IPS-18a (cell line): ENCODE measurements at regions not wholly inside any gene's neighbourhood (a gene's known extent, or its start where the extent isn't known, plus 50 kb on each side); places are given as distances from the start of the nearest gene placed in this dataset.
"Not testable (repeated sequence)": the region's sequence is repeated elsewhere in the genome, so short reads cannot be mapped to it uniquely, and the experiment has no call there.

Experiments
- H3K27ac ChIP-seq: one replicate; pipeline ENCODE4 v1.5.1; 2013; ENCODE audit warnings: low read length
- H3K27me3 ChIP-seq: one replicate; pipeline ENCODE4 v1.6.1; 2013; ENCODE audit warnings: mild to moderate bottlenecking, low read length; ENCODE audit not compliant: control insufficient read depth, insufficient read depth
- H3K36me3 ChIP-seq: one replicate; pipeline ENCODE4 v1.6.1; 2013; ENCODE audit warnings: low read depth, low read length; ENCODE audit not compliant: control insufficient read depth
- H3K4me1 ChIP-seq: one replicate; pipeline ENCODE4 v1.6.1; 2013; ENCODE audit warnings: low read depth, low read length; ENCODE audit not compliant: control insufficient read depth
- H3K4me3 ChIP-seq: one replicate; pipeline ENCODE4 v1.5.1; 2013; ENCODE audit warnings: low read length
- H3K9ac ChIP-seq: one replicate; pipeline ENCODE4 v1.6.1; 2013; ENCODE audit warnings: mild to moderate bottlenecking, low read length, moderate library complexity
- H3K9me3 ChIP-seq: one replicate; pipeline ENCODE4 v1.6.1; 2013; ENCODE audit warnings: low read depth, low read length; ENCODE audit not compliant: control insufficient read depth

- H3K27ac ChIP-seq, H3K9ac ChIP-seq, H3K27me3 ChIP-seq, H3K4me3 ChIP-seq, H3K36me3 ChIP-seq, H3K9me3 ChIP-seq, H3K4me1 ChIP-seq: not testable (repeated sequence)
These were observed 236.5 kb upstream of the IRS4 start for GRCh38 chrX:108972899-108973298.

GRCh38 chrX:108947205-108947604 lies 210.8 kb upstream of the IRS4 start:
- Histone ChIP-seq H3K27me3 (no peaks in the 10 kb centered on the region), H3K36me3 (no peaks in the 10 kb centered on the region), H3K9ac (no peak overlapping the region), H3K4me1 (no peaks in the 10 kb centered on the region), H3K9me3 (no peaks in the 10 kb centered on the region), H3K4me3 (no peak overlapping the region), H3K27ac (no peak overlapping the region)

GRCh38 chrX:108946531-108946930 lies 210.2 kb upstream of the IRS4 start:
- H3K36me3 ChIP-seq: no peaks in the 10 kb centered on the region
- H3K4me1 ChIP-seq: no peaks in the 10 kb centered on the region
- H3K4me3 ChIP-seq: no peak overlapping the region
- H3K27me3 ChIP-seq: no peaks in the 10 kb centered on the region
- no peaks in the 10 kb centered on the region for H3K9me3 ChIP-seq
- no peak overlapping the region for H3K9ac ChIP-seq
- no peak overlapping the region for H3K27ac ChIP-seq

GRCh38 chrX:108945883-108946523 lies 209.6 kb upstream of the IRS4 start:
- Histone ChIP-seq H3K9ac (no peak overlapping the region), H3K36me3 (no peaks in the 10 kb centered on the region), H3K27me3 (no peaks in the 10 kb centered on the region), H3K9me3 (no peaks in the 10 kb centered on the region), H3K4me1 (no peaks in the 10 kb centered on the region), H3K27ac (no peak overlapping the region), H3K4me3 (no peak overlapping the region)

GRCh38 chrX:108914791-108915190 lies 178.4 kb upstream of the IRS4 start:
- Histone ChIP-seq H3K27ac (no peak overlapping the region), H3K36me3 (no peaks in the 10 kb centered on the region), H3K27me3 (no peaks in the 10 kb centered on the region), H3K4me1 (no peaks in the 10 kb centered on the region), H3K4me3 (no peak overlapping the region), H3K9me3 (no peaks in the 10 kb centered on the region), H3K9ac (no peak overlapping the region)

GRCh38 chrX:108903831-108904230 lies 167.5 kb upstream of the IRS4 start:
- not testable (repeated sequence) for H3K4me3 ChIP-seq, H3K9ac ChIP-seq, H3K27ac ChIP-seq, H3K36me3 ChIP-seq, H3K4me1 ChIP-seq, H3K27me3 ChIP-seq, H3K9me3 ChIP-seq

GRCh38 chrX:108900333-108900732 lies 164.0 kb upstream of the IRS4 start:
- Histone ChIP-seq H3K9me3 (peaks cover 4% of the 10 kb centered on the region), H3K27ac (no peak overlapping the region), H3K4me1 (no peaks in the 10 kb centered on the region), H3K27me3 (no peaks in the 10 kb centered on the region), H3K4me3 (no peak overlapping the region), H3K9ac (no peak overlapping the region), H3K36me3 (no peaks in the 10 kb centered on the region)

GRCh38 chrX:108896349-108896748 lies 160.0 kb upstream of the IRS4 start:
- H3K4me1 ChIP-seq, H3K9ac ChIP-seq, H3K36me3 ChIP-seq, H3K4me3 ChIP-seq, H3K9me3 ChIP-seq, H3K27me3 ChIP-seq, H3K27ac ChIP-seq: not testable (repeated sequence)

- H3K9me3 ChIP-seq: peaks cover 4% of the 10 kb centered on the region
- H3K4me1 ChIP-seq: no peaks in the 10 kb centered on the region
- no peaks in the 10 kb centered on the region for H3K27me3 ChIP-seq
- no peak overlapping the region for H3K9ac ChIP-seq
- H3K36me3 ChIP-seq: no peaks in the 10 kb centered on the region
- H3K27ac ChIP-seq: no peak overlapping the region
- no peak overlapping the region for H3K4me3 ChIP-seq
These were observed 156.1 kb upstream of the IRS4 start for GRCh38 chrX:108892501-108892900.

- H3K27me3 ChIP-seq: no peaks in the 10 kb centered on the region
- no peaks in the 10 kb centered on the region for H3K9me3 ChIP-seq
These were observed 139.2 kb upstream of the IRS4 start for GRCh38 chrX:108875548-108875947.

GRCh38 chrX:108843039-108843438 lies 106.7 kb upstream of the IRS4 start:
- H3K9me3 ChIP-seq, H3K36me3 ChIP-seq, H3K9ac ChIP-seq, H3K4me1 ChIP-seq, H3K4me3 ChIP-seq, H3K27me3 ChIP-seq, H3K27ac ChIP-seq: not testable (repeated sequence)

More at GRCh38 chrX:108875548-108875947, 139.2 kb upstream of the IRS4 start:
- no peak overlapping the region for H3K9ac ChIP-seq
- no peak overlapping the region for H3K27ac ChIP-seq
- H3K36me3 ChIP-seq: no peaks in the 10 kb centered on the region
- H3K4me3 ChIP-seq: no peak overlapping the region
- peaks cover 26% of the 10 kb centered on the region for H3K4me1 ChIP-seq

- no peaks in the 10 kb centered on the region for H3K36me3 ChIP-seq
- H3K9me3 ChIP-seq: no peaks in the 10 kb centered on the region
- H3K4me3 ChIP-seq: no peak overlapping the region
- H3K27me3 ChIP-seq: no peaks in the 10 kb centered on the region
- H3K27ac ChIP-seq: no peak overlapping the region
- H3K4me1 ChIP-seq: no peaks in the 10 kb centered on the region
- H3K9ac ChIP-seq: no peak overlapping the region
These were observed 97.6 kb upstream of the IRS4 start for GRCh38 chrX:108833993-108834392.
